ENCODE measurements at regions not wholly inside any gene's neighbourhood (a gene's known extent, or its start where the extent isn't known, plus 50 kb on each side); places are given as distances from the start of the nearest gene placed in this dataset.

DNA sequence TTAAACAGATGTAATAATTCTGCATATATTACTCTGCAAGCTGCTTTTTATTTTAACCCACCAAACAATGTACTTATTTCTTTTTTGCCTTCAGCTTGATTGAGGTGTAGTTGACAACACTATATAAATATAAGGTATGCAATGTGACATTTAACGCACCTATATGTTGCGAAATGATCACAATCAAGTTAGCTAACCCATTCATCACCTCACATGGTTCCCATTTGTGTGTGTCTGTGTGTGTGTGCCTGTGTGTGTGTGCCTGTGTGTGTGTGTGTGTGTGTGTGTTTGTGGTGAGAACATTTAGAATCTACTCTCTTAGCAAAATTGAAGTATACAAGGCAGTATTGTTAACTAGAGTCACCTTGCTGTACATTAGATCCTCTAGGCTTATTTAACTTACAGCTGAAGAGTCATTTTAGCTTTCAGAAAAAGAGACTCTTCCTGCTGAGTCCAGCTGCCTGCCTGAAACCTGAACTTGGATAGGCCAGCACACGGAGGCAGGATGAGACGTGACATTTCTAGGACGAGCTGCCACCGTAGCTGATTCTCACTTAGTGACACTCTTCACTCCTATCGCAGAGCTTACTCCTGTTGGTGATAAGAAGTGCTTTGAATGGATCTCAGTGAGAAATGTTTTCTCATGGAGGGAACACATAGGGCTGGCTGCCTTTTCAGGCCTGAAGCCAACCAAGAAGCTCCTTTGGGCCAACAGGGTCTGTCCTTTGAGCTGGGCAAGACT lies 126.5 kb upstream of the RIPOR2 start:
- H3K27ac ChIP-seq = no peak overlapping the region
- H3K4me1 ChIP-seq (ENCODE audit: control insufficient read depth in 1 of 2, insufficient read depth in 1 of 2, low read depth in 1 of 2, low read length in 1 of 2) = no peaks in the 10 kb centered on the region
- TF ChIP-seq CTCF (IDR thresholded peaks at IDR 0.05) = no peak
- no peaks in the 10 kb centered on the region for H3K9me3 ChIP-seq
- no peak overlapping the region for H3K4me3 ChIP-seq (ENCODE audit: low read depth in 1 of 2, low read length in 1 of 2)
- no peaks in the 10 kb centered on the region for H3K36me3 ChIP-seq
- H3K27me3 ChIP-seq = no peaks in the 10 kb centered on the region

- H3K9me3 ChIP-seq = no peaks in the 10 kb centered on the region
- no peak overlapping the region for H3K4me3 ChIP-seq (ENCODE audit: low read depth in 1 of 2, low read length in 1 of 2)
- no peaks in the 10 kb centered on the region for H3K4me1 ChIP-seq (ENCODE audit: control insufficient read depth in 1 of 2, insufficient read depth in 1 of 2, low read depth in 1 of 2, low read length in 1 of 2)
- H3K36me3 ChIP-seq = no peaks in the 10 kb centered on the region
- no peak for TF ChIP-seq CTCF (IDR thresholded peaks at IDR 0.05)
- no peak overlapping the region for H3K27ac ChIP-seq
- H3K27me3 ChIP-seq = no peaks in the 10 kb centered on the region
Measured at GRCh38 chr6:25064006-25064405, 128.2 kb upstream of the RIPOR2 start.

GRCh38 chr6:25065666-25066065 lies 129.9 kb upstream of the RIPOR2 start:
- TF ChIP-seq CTCF (IDR thresholded peaks at IDR 0.05) = no peak
- no peaks in the 10 kb centered on the region for H3K4me1 ChIP-seq (ENCODE audit: control insufficient read depth in 1 of 2, insufficient read depth in 1 of 2, low read depth in 1 of 2, low read length in 1 of 2)
- H3K36me3 ChIP-seq = no peaks in the 10 kb centered on the region
- H3K4me3 ChIP-seq (ENCODE audit: low read depth in 1 of 2, low read length in 1 of 2) = no peak overlapping the region
- no peak overlapping the region for H3K27ac ChIP-seq
- no peaks in the 10 kb centered on the region for H3K9me3 ChIP-seq
- H3K27me3 ChIP-seq = no peaks in the 10 kb centered on the region

- Histone ChIP-seq H3K4me1 (ENCODE audit: control insufficient read depth in 1 of 2, insufficient read depth in 1 of 2, low read depth in 1 of 2, low read length in 1 of 2) (no peaks in the 10 kb centered on the region), H3K27ac (no peak overlapping the region), H3K36me3 (no peaks in the 10 kb centered on the region), H3K9me3 (no peaks in the 10 kb centered on the region), H3K27me3 (no peaks in the 10 kb centered on the region), H3K4me3 (ENCODE audit: low read depth in 1 of 2, low read length in 1 of 2) (no peak overlapping the region)
- TF ChIP-seq CTCF (IDR thresholded peaks at IDR 0.05) = no peak
Measured at GRCh38 chr6:25066593-25066992, 130.8 kb upstream of the RIPOR2 start.

GRCh38 chr6:25068866-25069265 lies 133.1 kb upstream of the RIPOR2 start:
- H3K4me3 ChIP-seq (ENCODE audit: low read depth in 1 of 2, low read length in 1 of 2) = no peak overlapping the region
- H3K4me1 ChIP-seq (ENCODE audit: control insufficient read depth in 1 of 2, insufficient read depth in 1 of 2, low read depth in 1 of 2, low read length in 1 of 2) = no peaks in the 10 kb centered on the region
- no peaks in the 10 kb centered on the region for H3K9me3 ChIP-seq
- TF ChIP-seq CTCF (IDR thresholded peaks at IDR 0.05) = no peak
- H3K36me3 ChIP-seq = no peaks in the 10 kb centered on the region
- H3K27ac ChIP-seq = no peak overlapping the region
- no peaks in the 10 kb centered on the region for H3K27me3 ChIP-seq

Data from neutrophil (primary cell).